GM04504 (cell line): ENCODE measurements at regions not wholly inside any gene's neighbourhood (a gene's known extent, or its start where the extent isn't known, plus 50 kb on each side); places are given as distances from the start of the nearest gene placed in this dataset.
"Not testable (repeated sequence)": the region's sequence is repeated elsewhere in the genome, so short reads cannot be mapped to it uniquely, and the experiment has no call there.

Source experiments
- DNase-seq: peaks from one replicate; pipeline ENCODE4 v3.0.0-alpha.2; 2012; ENCODE audit warnings: low read depth

DNA sequence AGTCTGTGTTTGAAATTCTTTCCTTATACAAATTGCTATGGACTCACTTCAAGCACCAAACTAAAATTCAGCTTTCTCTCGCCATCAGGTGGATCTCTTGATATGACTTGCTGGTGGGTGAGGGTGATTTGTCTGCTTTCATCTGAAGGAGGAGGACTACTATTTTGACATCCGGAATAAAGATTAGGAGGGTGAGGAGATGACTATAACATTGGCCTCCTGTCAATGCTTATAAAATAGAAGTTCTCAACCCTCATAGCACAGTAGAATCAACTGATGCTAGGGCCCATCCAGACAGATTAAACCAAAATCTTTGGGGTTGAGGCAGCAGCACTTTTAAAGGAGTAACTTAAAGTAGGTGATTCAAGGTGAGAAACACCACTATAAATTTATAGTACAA lies 120.4 kb upstream of the DNAJC10 start:
- DNase-seq, result no peak

DNA sequence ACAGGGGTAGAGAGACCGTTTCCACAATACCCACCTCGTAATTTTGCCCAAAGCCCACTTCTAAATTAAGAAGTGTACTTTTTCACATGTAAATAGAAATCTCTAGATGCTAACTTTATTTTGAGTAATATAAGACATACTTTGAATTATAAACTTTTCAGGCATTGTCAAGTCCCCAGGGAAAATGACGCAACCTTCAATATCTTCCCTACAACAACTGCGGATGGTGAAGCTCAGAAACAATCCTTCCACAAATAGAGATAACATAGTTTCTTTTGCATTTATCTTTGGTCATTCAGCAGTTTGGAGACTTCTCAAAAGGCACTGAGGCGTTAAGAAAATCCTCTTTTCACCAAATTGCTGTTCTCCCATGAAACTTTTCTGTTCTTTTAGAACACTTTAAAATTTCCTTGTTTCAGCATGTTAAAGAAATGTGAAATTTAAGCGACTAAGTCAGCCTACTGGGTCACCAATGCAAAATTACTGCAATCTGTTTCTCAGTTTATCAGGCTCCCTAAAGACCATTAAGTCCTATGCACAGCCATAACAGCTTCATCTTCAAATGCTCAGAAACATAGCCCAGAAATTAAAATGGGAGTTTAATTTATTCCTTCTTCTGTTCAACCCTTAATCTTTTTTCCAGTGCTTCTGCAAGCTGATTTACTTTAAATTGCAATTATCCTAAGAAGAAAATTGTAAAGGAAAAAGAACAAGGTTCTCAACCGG lies 118.3 kb upstream of the DNAJC10 start:
- no peak for DNase-seq

- DNase-seq, result no peak
Observed at GRCh38 chr2:182598626-182599025, 117.4 kb upstream of the DNAJC10 start.

GRCh38 chr2:182605166-182605565 lies 110.9 kb upstream of the DNAJC10 start:
- no peak for DNase-seq

GRCh38 chr2:182606728-182607681 lies 109.1 kb upstream of the DNAJC10 start:
- no peak for DNase-seq

DNA sequence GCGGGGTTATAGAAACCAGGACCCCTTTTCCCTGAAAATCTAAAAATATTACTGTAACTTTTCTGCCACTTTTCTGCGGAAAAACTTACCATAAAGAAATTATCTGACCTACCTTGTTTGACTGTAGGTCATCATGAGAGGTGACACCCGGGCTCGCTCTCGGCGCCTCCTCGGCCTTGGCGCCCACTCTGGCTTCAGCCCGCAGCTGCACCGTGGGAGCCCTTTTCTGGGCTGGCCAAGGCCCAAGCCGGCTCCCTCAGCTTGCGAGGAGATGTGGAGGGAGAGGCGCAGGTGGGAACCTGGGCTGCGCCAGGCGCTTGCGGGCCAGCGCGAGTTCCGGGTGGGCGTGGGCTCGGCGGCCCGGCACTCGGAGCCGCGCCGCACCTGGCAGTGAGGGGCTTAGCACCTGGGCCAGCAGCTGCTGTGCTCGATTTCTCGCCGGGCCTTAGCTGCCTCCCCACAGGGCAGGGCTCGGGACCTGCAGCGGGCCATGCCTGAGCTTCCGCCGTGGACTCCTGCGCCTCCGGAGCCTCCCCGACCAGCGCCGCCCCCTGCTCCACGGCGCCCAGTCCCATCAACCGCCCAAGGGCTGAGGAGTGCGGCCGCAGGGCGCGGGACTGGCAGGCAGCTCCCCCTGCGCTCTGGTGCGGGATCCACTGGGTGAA lies 107.7 kb upstream of the DNAJC10 start:
- DNase-seq, result no peak

DNA sequence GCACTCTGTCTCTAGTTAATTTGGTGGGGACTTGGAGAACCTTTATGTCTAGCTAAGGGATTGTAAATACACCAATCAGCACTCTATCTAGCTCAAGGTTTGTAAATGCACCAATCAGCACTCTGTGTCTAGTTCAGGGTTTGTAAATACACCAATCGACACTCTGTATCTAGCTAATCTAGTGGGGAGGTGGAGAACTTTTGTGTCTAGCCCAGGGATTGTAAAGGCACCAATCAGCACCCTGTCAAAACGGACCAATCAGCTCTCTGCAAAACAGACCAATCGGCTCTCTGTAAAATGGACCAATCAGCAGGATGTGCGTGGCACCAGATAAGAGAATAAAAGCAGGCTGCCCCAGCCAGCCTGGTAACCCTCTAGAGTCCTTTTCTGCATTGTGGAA lies 107.1 kb upstream of the DNAJC10 start:
- DNase-seq, result not testable (repeated sequence)

DNA sequence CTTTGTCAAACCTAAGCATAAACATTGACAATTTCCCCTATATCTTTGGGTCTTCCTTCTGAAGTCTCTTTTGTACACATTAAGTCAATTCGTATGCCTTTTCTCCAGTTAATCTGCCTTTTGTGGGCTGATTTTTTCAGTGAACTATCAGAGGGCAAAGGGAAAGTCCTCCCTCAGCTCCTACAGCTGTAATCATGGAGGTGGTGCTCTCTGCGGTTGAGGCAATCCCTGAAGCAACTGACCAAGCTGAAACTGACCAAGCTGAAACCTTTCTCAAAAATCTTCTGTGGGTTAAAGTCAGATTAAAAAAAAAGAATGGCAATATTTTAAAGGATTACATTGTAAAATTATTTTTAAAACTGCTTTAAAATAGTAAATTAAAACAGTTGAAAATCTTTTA lies 105.8 kb upstream of the DNAJC10 start:
- DNase-seq, result no peak

GRCh38 chr2:182611009-182611408 lies 105.0 kb upstream of the DNAJC10 start:
- DNase-seq, result no peak

- no peak for DNase-seq
Observed at GRCh38 chr2:182615036-182615435, 101.0 kb upstream of the DNAJC10 start.

- peak; percentile 94 for DNase-seq
Observed at GRCh38 chr2:182616471-182617393, 99.3 kb upstream of the DNAJC10 start.

- DNase-seq, result no peak
Observed at GRCh38 chr2:182618672-182619079, 97.4 kb upstream of the DNAJC10 start.

GRCh38 chr2:182619276-182619675 lies 96.8 kb upstream of the DNAJC10 start:
- DNase-seq, result no peak

- DNase-seq, result no peak
Observed at GRCh38 chr2:182621191-182621590, 94.9 kb upstream of the DNAJC10 start.

DNA sequence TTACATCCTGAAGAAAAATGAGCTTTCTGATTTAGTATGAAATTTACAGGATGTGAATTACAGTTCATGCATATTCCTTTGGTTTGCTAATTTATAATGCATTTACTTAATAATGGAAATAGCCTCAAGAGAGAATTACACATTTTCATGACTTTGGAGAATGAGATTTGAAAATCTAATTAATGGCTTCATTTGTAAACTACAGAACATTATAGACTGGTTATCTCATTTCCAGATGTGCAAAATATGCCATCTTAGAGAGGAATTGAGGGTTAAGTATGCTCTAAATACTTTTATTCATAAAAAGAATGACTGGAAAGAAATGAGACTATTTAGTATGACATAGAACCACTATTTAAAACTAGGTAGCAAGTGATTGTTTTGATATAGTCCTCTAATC lies 94.2 kb upstream of the DNAJC10 start:
- DNase-seq, result no peak

GRCh38 chr2:182622231-182622630 lies 93.8 kb upstream of the DNAJC10 start:
- DNase-seq, result no peak

- DNase-seq, result no peak
Observed at GRCh38 chr2:182625814-182626213, 90.2 kb upstream of the DNAJC10 start.

GRCh38 chr2:182628916-182629315 lies 87.1 kb upstream of the DNAJC10 start:
- DNase-seq, result no peak

- no peak for DNase-seq
Observed at GRCh38 chr2:182630207-182630606, 85.8 kb upstream of the DNAJC10 start.

DNA sequence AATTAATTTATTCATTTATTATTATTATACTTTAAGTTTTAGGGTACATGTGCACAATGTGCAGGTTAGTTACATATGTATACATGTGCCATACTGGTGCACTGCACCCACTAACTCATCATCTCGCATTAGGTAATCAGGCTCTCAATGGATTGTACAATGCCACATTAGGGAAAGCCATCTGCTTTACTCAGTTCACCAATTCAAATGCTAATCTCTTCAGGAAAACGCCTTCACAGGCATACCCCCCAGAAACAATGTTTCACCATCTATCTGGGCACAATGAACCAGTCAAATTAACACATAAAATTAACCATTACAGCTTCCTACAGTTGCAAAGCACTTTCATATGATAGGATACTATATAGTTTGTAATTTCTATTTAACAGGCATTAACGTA lies 84.8 kb upstream of the DNAJC10 start:
- no peak for DNase-seq

- no peak for DNase-seq
Observed at GRCh38 chr2:182634386-182634785, 81.7 kb upstream of the DNAJC10 start.

DNA sequence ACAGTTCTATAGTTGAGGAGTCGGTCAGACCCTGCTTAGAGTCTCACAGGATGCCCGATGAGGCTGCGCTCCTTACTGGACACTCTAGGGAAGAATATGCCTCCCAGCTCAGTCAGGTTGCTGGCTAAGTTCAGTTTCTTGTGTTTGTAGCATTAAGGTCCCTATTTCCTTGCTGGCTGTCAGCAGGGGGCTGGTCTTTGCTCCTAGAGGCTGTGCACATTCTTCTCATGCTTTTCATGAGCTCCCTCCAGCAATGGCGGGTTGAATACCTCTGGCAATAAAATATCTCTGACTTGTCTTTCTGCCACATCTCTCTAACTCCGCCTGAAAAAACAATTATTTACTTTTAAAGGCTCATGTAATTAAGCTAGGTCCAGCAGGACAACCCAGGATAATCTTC lies 79.4 kb upstream of the DNAJC10 start:
- DNase-seq, result no peak
